ENCODE measurements at regions not wholly inside any gene's neighbourhood (a gene's known extent, or its start where the extent isn't known, plus 50 kb on each side); places are given as distances from the start of the nearest gene placed in this dataset.

DNA sequence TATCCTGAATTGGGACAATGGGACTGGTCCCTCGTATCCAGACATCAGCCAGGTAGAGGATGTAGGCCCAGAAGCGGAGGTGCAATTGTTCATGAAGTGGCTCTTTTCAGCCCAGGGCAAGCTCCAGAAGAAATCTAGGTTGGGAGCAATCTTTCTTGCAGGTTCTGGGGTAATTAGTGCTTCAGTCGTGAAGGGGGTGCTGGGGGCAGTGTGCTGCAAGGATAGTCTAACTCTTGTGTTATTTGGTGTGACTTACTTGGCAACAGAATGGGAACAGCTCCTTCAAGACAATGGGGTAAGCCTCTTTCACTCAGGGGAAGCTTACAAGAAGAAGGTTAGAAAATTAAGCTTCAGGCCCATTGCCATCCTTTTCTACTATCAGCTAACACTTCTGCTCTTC lies 273.0 kb downstream of the DIPK2A start:
- H3K36me3 Mint-ChIP-seq (ENCODE audit: insufficient read depth): no peaks in the 10 kb centered on the region
- no peaks in the 10 kb centered on the region for H3K4me1 Mint-ChIP-seq (ENCODE audit: low read depth)
- H3K9me3 Mint-ChIP-seq (ENCODE audit: low read depth): no peaks in the 10 kb centered on the region
- DNase-seq (ENCODE audit: low spot score, unreplicated experiment): no peak
- H3K27ac Mint-ChIP-seq: no peak overlapping the region
- TF ChIP-seq, protein P1, sequence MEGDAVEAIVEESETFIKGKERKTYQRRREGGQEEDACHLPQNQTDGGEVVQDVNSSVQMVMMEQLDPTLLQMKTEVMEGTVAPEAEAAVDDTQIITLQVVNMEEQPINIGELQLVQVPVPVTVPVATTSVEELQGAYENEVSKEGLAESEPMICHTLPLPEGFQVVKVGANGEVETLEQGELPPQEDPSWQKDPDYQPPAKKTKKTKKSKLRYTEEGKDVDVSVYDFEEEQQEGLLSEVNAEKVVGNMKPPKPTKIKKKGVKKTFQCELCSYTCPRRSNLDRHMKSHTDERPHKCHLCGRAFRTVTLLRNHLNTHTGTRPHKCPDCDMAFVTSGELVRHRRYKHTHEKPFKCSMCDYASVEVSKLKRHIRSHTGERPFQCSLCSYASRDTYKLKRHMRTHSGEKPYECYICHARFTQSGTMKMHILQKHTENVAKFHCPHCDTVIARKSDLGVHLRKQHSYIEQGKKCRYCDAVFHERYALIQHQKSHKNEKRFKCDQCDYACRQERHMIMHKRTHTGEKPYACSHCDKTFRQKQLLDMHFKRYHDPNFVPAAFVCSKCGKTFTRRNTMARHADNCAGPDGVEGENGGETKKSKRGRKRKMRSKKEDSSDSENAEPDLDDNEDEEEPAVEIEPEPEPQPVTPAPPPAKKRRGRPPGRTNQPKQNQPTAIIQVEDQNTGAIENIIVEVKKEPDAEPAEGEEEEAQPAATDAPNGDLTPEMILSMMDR (IDR thresholded peaks at IDR 0.05; ENCODE audit: unreplicated experiment): no peak
- no peak overlapping the region for H3K4me3 Mint-ChIP-seq (ENCODE audit: low read depth)
- no peaks in the 10 kb centered on the region for H3K27me3 Mint-ChIP-seq

DNA sequence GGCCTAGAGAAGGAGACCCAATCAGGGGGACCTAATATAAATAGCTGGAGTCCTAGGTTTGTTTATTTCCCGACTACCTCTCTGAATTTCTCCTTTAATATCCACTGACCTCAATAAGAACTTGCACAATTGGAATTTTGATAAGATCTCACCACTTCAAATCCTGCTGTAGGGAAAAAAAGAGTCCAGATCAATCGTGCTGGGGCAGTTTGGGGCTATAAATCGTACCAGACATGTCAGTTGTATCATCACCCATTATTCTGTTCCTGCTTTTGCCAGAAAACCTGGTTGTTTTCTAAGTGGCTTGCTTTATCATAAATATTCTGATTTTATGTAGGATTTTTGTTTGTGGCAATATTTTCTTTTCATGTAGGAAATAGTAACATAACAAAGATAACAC lies 281.3 kb downstream of the DIPK2A start:
- no peak overlapping the region for H3K4me3 Mint-ChIP-seq (ENCODE audit: low read depth)
- H3K4me1 Mint-ChIP-seq (ENCODE audit: low read depth): peaks cover 5% of the 10 kb centered on the region
- no peak overlapping the region for H3K27ac Mint-ChIP-seq
- TF ChIP-seq, protein P1 (IDR thresholded peaks at IDR 0.05; ENCODE audit: unreplicated experiment): no peak
- no peaks in the 10 kb centered on the region for H3K27me3 Mint-ChIP-seq
- no peaks in the 10 kb centered on the region for H3K36me3 Mint-ChIP-seq (ENCODE audit: insufficient read depth)
- no peak for DNase-seq (ENCODE audit: low spot score, unreplicated experiment)
- peaks cover 2% of the 10 kb centered on the region for H3K9me3 Mint-ChIP-seq (ENCODE audit: low read depth)

DNA sequence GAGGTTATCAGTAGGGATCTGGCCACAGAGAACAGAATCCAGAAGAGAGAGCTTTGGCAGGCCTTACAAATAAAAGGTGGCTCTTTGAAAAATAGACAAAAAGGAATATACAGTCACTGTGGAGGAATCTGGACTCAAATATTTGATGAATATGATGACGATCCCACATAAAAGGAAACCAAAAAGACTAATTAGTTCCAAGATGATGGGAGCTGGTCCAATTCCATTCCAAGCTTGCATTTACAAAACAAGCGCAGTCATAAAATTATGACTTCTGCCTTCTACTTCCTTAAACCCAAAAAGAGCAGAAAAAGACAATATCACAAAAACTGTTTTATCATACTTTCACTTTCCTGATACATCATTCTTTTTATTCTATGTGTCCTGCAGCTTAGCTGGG lies 285.8 kb downstream of the DIPK2A start:
- H3K4me3 Mint-ChIP-seq (ENCODE audit: low read depth): no peak overlapping the region
- H3K4me1 Mint-ChIP-seq (ENCODE audit: low read depth): peaks cover 5% of the 10 kb centered on the region
- TF ChIP-seq, protein P1 (IDR thresholded peaks at IDR 0.05; ENCODE audit: unreplicated experiment): no peak
- no peak for DNase-seq (ENCODE audit: low spot score, unreplicated experiment)
- peaks cover 9% of the 10 kb centered on the region for H3K9me3 Mint-ChIP-seq (ENCODE audit: low read depth)
- no peaks in the 10 kb centered on the region for H3K36me3 Mint-ChIP-seq (ENCODE audit: insufficient read depth)
- H3K27ac Mint-ChIP-seq: no peak overlapping the region
- no peaks in the 10 kb centered on the region for H3K27me3 Mint-ChIP-seq

DNA sequence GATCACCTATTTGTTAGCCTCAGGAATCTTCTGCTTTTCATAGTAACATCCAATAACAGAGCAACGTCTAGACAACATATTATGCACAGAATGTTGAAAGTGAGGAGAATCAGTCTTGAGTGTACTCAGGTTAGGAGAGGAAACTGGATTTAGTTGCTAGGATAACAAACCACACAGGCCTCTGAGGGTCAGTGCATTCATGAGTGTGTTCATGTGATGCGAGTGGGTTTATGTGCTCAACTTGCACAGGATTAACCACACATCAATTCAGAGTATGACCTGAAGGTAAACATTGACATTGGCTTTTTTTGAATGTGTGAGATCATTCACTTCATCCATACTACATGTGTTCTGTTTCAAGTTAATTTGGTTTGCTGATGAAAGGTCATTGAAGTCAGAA lies 287.6 kb downstream of the DIPK2A start:
- H3K27ac Mint-ChIP-seq: no peak overlapping the region
- H3K27me3 Mint-ChIP-seq: no peaks in the 10 kb centered on the region
- TF ChIP-seq, protein P1 (IDR thresholded peaks at IDR 0.05; ENCODE audit: unreplicated experiment): no peak
- H3K36me3 Mint-ChIP-seq (ENCODE audit: insufficient read depth): no peaks in the 10 kb centered on the region
- H3K4me3 Mint-ChIP-seq (ENCODE audit: low read depth): no peak overlapping the region
- peaks cover 11% of the 10 kb centered on the region for H3K4me1 Mint-ChIP-seq (ENCODE audit: low read depth)
- DNase-seq (ENCODE audit: low spot score, unreplicated experiment): no peak
- peaks cover 7% of the 10 kb centered on the region for H3K9me3 Mint-ChIP-seq (ENCODE audit: low read depth)

DNA sequence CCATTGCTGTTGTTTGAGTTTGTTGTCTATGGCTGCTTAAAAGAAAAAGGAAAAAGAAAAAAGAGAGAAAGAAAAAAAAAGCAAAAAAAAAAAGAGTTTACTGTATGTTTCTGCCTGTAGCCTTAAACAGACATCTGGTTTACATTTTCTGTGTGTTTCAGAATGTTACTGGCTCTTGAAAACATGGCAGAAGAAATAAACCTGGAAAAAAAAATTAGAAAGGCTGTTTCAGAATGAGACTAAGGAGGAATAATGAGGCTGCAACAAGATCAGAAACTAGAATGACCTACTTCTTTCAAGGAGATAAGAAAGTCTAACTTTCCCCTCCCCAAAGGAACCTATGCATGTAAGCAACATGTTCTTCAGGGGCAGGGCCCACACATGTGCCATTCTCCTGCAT lies 292.1 kb downstream of the DIPK2A start:
- H3K27me3 Mint-ChIP-seq: no peaks in the 10 kb centered on the region
- TF ChIP-seq, protein P1 (IDR thresholded peaks at IDR 0.05; ENCODE audit: unreplicated experiment): no peak
- no peak overlapping the region for H3K4me3 Mint-ChIP-seq (ENCODE audit: low read depth)
- H3K27ac Mint-ChIP-seq: no peak overlapping the region
- H3K36me3 Mint-ChIP-seq (ENCODE audit: insufficient read depth): no peaks in the 10 kb centered on the region
- peaks cover 7% of the 10 kb centered on the region for H3K9me3 Mint-ChIP-seq (ENCODE audit: low read depth)
- peaks cover 6% of the 10 kb centered on the region for H3K4me1 Mint-ChIP-seq (ENCODE audit: low read depth)
- no peak for DNase-seq (ENCODE audit: low spot score, unreplicated experiment)

Measured in progenitor cell of endocrine pancreas (in vitro differentiated cells).